IMR-90 (cell line): ENCODE measurements at regions not wholly inside any gene's neighbourhood (a gene's known extent, or its start where the extent isn't known, plus 50 kb on each side); places are given as distances from the start of the nearest gene placed in this dataset.

Experiments used
- BHLHE40 ChIP-seq: fragments of 150-350 bp; IDR thresholded peaks from 2 replicates; pipeline ENCODE4 v1.6.1; 2016; ENCODE audit warnings: mild to moderate bottlenecking, low read depth, low read length
- FOS ChIP-seq: fragments of 150-350 bp; IDR thresholded peaks from 2 replicates; pipeline ENCODE4 v1.6.1; 2016; ENCODE audit warnings: low read depth, low read length
- MAZ ChIP-seq: IDR thresholded peaks from 2 replicates; pipeline ENCODE4 v1.6.1; 2012; ENCODE audit warnings: low read depth, mild to moderate bottlenecking, low read length, improper control_type of control experiment, moderate library complexity, borderline replicate concordance
- MXI1 ChIP-seq: IDR thresholded peaks from 2 replicates; pipeline ENCODE4 v1.6.1; 2012; ENCODE audit warnings: low read depth, mild to moderate bottlenecking, low read length, moderate library complexity, borderline replicate concordance
- POLR2A ChIP-seq: IDR thresholded peaks from 2 replicates; pipeline ENCODE4 v1.6.1; 2012; ENCODE audit warnings: mild to moderate bottlenecking, low read depth, low read length
- RAD21 ChIP-seq: IDR thresholded peaks from 2 replicates; pipeline ENCODE4 v1.6.1; 2012; ENCODE audit warnings: low read length, improper control_type of control experiment
- RCOR1 ChIP-seq: IDR thresholded peaks from 2 replicates; pipeline ENCODE4 v1.6.1; 2012; ENCODE audit warnings: mild to moderate bottlenecking, low read length, improper control_type of control experiment; ENCODE audit not compliant: insufficient replicate concordance
- TF ChIP-seq, protein P1 (sequence below): fragments of 150-350 bp; IDR thresholded peaks from 2 replicates; pipeline ENCODE4 v1.6.1; 2017; ENCODE audit warnings: mild to moderate bottlenecking, antibody characterized with exemption, low read length, low read depth
- TF ChIP-seq, protein P2 (sequence below): conservative IDR thresholded peaks from 2 replicates; pipeline ENCODE4 v1.5.1; 2012; ENCODE audit warnings: mild to moderate bottlenecking, low read depth, low read length, improper control_type of control experiment

DNA sequence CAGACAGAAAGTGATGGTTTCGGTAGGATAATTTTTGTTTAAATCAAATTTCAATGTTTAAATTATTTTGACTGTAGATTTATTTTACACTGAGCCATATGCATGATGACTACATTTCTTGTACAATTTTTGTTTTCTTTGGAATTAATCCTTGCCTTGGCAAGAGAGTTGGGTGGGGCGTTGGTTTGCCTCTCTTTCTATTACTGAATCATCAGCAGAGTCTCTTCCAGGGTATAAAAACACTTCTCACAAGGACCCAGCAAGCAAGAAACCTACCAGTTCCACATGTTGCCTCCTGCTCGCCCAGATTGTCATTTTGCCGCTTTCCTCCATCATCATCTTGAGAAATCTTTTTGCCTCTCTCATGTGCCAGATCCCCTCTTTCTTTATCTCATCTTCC, 455.0 kb upstream of the DMAC1 start:
- TF ChIP-seq, protein P1, sequence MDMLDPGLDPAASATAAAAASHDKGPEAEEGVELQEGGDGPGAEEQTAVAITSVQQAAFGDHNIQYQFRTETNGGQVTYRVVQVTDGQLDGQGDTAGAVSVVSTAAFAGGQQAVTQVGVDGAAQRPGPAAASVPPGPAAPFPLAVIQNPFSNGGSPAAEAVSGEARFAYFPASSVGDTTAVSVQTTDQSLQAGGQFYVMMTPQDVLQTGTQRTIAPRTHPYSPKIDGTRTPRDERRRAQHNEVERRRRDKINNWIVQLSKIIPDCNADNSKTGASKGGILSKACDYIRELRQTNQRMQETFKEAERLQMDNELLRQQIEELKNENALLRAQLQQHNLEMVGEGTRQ: no peak
- TF ChIP-seq FOS: no peak
- TF ChIP-seq, protein P2, sequence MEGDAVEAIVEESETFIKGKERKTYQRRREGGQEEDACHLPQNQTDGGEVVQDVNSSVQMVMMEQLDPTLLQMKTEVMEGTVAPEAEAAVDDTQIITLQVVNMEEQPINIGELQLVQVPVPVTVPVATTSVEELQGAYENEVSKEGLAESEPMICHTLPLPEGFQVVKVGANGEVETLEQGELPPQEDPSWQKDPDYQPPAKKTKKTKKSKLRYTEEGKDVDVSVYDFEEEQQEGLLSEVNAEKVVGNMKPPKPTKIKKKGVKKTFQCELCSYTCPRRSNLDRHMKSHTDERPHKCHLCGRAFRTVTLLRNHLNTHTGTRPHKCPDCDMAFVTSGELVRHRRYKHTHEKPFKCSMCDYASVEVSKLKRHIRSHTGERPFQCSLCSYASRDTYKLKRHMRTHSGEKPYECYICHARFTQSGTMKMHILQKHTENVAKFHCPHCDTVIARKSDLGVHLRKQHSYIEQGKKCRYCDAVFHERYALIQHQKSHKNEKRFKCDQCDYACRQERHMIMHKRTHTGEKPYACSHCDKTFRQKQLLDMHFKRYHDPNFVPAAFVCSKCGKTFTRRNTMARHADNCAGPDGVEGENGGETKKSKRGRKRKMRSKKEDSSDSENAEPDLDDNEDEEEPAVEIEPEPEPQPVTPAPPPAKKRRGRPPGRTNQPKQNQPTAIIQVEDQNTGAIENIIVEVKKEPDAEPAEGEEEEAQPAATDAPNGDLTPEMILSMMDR: no peak
- TF ChIP-seq BHLHE40: no peak
- no peak for TF ChIP-seq POLR2A
- no peak for TF ChIP-seq MXI1
- no peak for TF ChIP-seq MAZ
- TF ChIP-seq RAD21: no peak
- no peak for TF ChIP-seq RCOR1
